PC-9 (cell line): ENCODE measurements at regions not wholly inside any gene's neighbourhood (a gene's known extent, or its start where the extent isn't known, plus 50 kb on each side); places are given as distances from the start of the nearest gene placed in this dataset.

Experiments
- BruUV-seq: library from RNA; stranded (reverse); fragments of 400-500 nt; replicated peaks from 2 replicates; lab custom pipeline; 2021; lab: Mats Ljungman, UMichigan
- CTCF ChIA-PET: fragments of 300-600 bp; sonication (Branson Sonifier 250); formaldehyde crosslinking; loops from one replicate; lab custom pipeline; 2022; ENCODE audit warnings: antibody characterized with exemption; lab: Charles Lee
- POLR2A ChIA-PET: fragments of 300-600 bp; sonication (Branson Sonifier 250); formaldehyde crosslinking; loops from one replicate; lab custom pipeline; 2022; ENCODE audit warnings: antibody characterized with exemption; ENCODE audit not compliant: unreplicated experiment; lab: Charles Lee
- DNase-seq, 2 experiments: peaks; one replicate each; pipeline versions ENCODE4 v3.0.0 to v3.0.0-alpha.2; 2015 to 2022; ENCODE audit warnings: mixed read lengths in 1 of 2
- H2AFZ ChIP-seq: fragments of 200-600 bp; sonication (generic); 2 replicates; pipeline ENCODE4 v1.8.1; 2017; ENCODE audit warnings: antibody characterized with exemption
- H3F3A ChIP-seq: fragments of 200-600 bp; sonication (generic); 2 replicates; pipeline ENCODE4 v1.8.1; 2017; ENCODE audit warnings: antibody characterized with exemption, mild to moderate bottlenecking, low read depth; ENCODE audit not compliant: insufficient read depth
- H3K27ac ChIP-seq: fragments of 200-600 bp; sonication (generic); 2 replicates; pipeline ENCODE4 v1.6.1; 2016; ENCODE audit warnings: mixed run types
- H3K27me3 ChIP-seq: fragments of 200-600 bp; sonication (generic); 2 replicates; pipeline ENCODE4 v1.6.1; 2016; ENCODE audit warnings: low read depth, mixed run types; ENCODE audit not compliant: insufficient read depth
- H3K36me3 ChIP-seq: fragments of 200-600 bp; sonication (generic); 2 replicates; pipeline ENCODE4 v1.6.1; 2016; ENCODE audit warnings: low read depth, mixed run types
- H3K4me1 ChIP-seq: fragments of 200-600 bp; sonication (generic); replicated peaks from 2 replicates; pipeline ENCODE4 v1.6.1; 2016; ENCODE audit warnings: mixed run types; ENCODE audit not compliant: insufficient read depth
- H3K4me2 ChIP-seq: fragments of 200-600 bp; sonication (generic); 2 replicates; pipeline ENCODE4 v1.6.1; 2017; ENCODE audit warnings: mixed run types
- H3K4me3 ChIP-seq: fragments of 200-600 bp; sonication (generic); 2 replicates; pipeline ENCODE4 v1.6.1; 2016; ENCODE audit warnings: mixed run types
- H3K79me2 ChIP-seq: fragments of 200-600 bp; sonication (generic); 2 replicates; pipeline ENCODE4 v1.6.1; 2017; ENCODE audit warnings: low read depth, mixed run types
- H3K9me2 ChIP-seq: fragments of 200-600 bp; sonication (generic); 2 replicates; pipeline ENCODE4 v1.8.1; 2017; ENCODE audit warnings: mild to moderate bottlenecking; ENCODE audit not compliant: insufficient read depth
- H3K9me3 ChIP-seq: fragments of 200-600 bp; sonication (generic); 2 replicates; pipeline ENCODE4 v1.8.1; 2016; ENCODE audit warnings: low read depth; ENCODE audit not compliant: insufficient read depth
- H4K20me1 ChIP-seq: fragments of 200-600 bp; sonication (generic); 2 replicates; pipeline ENCODE4 v1.8.1; 2017; ENCODE audit not compliant: insufficient read depth
- EZH2 ChIP-seq: fragments of 200-600 bp; sonication (generic); IDR thresholded peaks from 2 replicates; pipeline ENCODE4 v1.8.0; 2017; ENCODE audit warnings: antibody characterized with exemption, low read depth
- intact Hi-C: fragments of 100-400 bp; cut with micrococcal nuclease; formaldehyde crosslinking; loops from one replicate; pipeline ENCODE4 v1.10.0; 2022; ENCODE audit not compliant: unreplicated experiment
- TF ChIP-seq, protein P1 (sequence below): fragments of 200-600 bp; sonication (generic); conservative IDR thresholded peaks from 2 replicates; pipeline ENCODE4 v1.6.1; 2017; ENCODE audit warnings: mixed run types, antibody characterized with exemption, mild to moderate bottlenecking, moderate library complexity

DNA sequence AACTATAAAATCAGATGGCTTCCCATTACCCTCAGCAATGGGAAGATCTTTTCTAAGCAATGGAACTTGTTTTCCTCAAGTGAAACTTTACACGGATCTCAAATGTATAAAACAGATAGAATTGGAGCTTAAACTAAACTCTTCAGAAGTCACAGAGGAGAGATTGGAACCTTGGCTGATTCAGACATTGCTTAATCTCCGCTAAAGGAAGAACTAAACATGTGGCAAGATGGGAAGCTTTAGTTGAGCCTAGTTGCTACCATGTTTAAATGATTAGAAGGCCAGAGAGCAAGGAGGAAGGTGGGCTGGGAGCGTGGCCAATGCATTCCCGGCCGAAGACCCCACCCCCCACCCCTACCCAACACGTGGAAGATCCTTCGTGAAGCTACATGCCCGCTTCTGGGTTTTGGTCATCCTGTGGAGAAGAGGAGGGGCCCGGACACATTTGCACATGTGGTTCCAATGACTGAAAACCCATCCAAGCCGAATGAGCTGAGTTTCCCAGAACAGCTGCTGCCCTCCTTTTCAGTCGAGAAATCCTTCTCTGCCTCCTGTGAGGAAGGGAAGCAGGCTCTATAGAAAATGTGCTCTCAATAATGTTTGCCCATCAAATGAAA is 164.3 kb downstream of the MIS18A start:
- intact Hi-C loops = no loop called here
- no peaks in the 10 kb centered on the region for H3K9me2 ChIP-seq
- no peak for TF ChIP-seq EZH2
- TF ChIP-seq, protein P1, sequence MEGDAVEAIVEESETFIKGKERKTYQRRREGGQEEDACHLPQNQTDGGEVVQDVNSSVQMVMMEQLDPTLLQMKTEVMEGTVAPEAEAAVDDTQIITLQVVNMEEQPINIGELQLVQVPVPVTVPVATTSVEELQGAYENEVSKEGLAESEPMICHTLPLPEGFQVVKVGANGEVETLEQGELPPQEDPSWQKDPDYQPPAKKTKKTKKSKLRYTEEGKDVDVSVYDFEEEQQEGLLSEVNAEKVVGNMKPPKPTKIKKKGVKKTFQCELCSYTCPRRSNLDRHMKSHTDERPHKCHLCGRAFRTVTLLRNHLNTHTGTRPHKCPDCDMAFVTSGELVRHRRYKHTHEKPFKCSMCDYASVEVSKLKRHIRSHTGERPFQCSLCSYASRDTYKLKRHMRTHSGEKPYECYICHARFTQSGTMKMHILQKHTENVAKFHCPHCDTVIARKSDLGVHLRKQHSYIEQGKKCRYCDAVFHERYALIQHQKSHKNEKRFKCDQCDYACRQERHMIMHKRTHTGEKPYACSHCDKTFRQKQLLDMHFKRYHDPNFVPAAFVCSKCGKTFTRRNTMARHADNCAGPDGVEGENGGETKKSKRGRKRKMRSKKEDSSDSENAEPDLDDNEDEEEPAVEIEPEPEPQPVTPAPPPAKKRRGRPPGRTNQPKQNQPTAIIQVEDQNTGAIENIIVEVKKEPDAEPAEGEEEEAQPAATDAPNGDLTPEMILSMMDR = no peak
- no peak overlapping the region for H2AFZ ChIP-seq
- no peaks in the 10 kb centered on the region for H3K4me1 ChIP-seq
- no peak overlapping the region for H3K27ac ChIP-seq
- no peaks in the 10 kb centered on the region for H3K36me3 ChIP-seq
- ChIA-PET POLR2A (no interaction called here), CTCF (no interaction called here)
- peaks cover 15% of the 10 kb centered on the region; the same call in 1 of the 2 replicates for H3K27me3 ChIP-seq
- no peaks in the 10 kb centered on the region for H3F3A ChIP-seq
- DNase-seq = no peak
- H3K79me2 ChIP-seq = no peaks in the 10 kb centered on the region
- no peaks in the 10 kb centered on the region for H3K9me3 ChIP-seq
- no peaks in the 10 kb centered on the region for H4K20me1 ChIP-seq
- no peak overlapping the region for H3K4me3 ChIP-seq
- BruUV-seq = no TSS peak
- no peak overlapping the region for H3K4me2 ChIP-seq

DNA sequence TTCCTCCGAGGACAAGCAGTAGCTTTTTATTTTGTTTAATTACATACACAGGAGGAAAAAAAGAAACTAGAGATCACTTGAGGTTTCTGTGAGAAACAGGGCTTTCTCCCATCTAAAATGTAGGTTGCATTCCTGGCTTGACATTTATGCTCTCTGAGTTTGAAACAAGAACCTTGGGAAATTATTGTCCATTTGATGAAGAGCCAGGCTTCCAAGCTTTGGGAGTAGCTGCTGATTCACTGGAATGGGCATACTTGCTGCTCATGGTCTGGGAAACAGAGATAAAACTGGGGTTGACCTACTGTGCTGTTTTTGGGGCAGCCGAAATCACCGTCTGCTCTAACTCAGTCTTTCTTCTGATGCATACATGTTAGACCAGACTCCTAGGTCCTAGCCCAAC is 165.4 kb downstream of the MIS18A start:
- H3K27ac ChIP-seq = no peak overlapping the region
- H3F3A ChIP-seq = no peaks in the 10 kb centered on the region
- H3K4me3 ChIP-seq = no peak overlapping the region
- ChIA-PET CTCF (no interaction called here), POLR2A (no interaction called here)
- H4K20me1 ChIP-seq = no peaks in the 10 kb centered on the region
- H3K9me3 ChIP-seq = no peaks in the 10 kb centered on the region
- no peaks in the 10 kb centered on the region for H3K4me1 ChIP-seq
- H2AFZ ChIP-seq = no peak overlapping the region
- intact Hi-C loops = no loop called here
- peaks cover 15% of the 10 kb centered on the region for H3K27me3 ChIP-seq
- no peaks in the 10 kb centered on the region; the same call in 1 of the 2 replicates for H3K9me2 ChIP-seq
- H3K36me3 ChIP-seq = no peaks in the 10 kb centered on the region
- no peaks in the 10 kb centered on the region for H3K79me2 ChIP-seq
- no peak for TF ChIP-seq EZH2
- TF ChIP-seq, protein P1 = no peak
- H3K4me2 ChIP-seq = no peak overlapping the region
- no peak for DNase-seq
- BruUV-seq = no TSS peak

DNA sequence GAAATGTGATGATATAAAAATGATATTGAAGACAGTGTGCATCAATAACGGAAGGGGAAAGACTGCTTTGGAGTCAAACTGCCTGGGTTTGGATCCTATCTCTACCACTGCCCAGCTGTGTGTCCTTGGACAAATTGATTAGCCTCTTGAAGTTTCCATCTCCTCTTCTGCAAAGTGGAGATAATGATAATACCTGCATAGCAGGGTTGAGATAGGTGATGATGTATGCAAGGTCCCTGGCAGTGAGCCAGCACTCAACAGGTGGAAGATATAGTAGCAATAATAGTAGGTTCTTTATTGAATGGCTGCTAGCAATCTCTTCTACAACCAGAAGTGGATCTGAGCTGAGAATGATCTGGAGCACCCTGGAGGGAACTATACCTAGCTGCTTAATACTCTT is 166.7 kb downstream of the MIS18A start:
- no TSS peak for BruUV-seq
- no peak for DNase-seq
- no peaks in the 10 kb centered on the region for H3K36me3 ChIP-seq
- no peaks in the 10 kb centered on the region; the same call in 1 of the 2 replicates for H3K9me2 ChIP-seq
- intact Hi-C loops = no loop called here
- H3K9me3 ChIP-seq = no peaks in the 10 kb centered on the region
- ChIA-PET POLR2A (no interaction called here), CTCF (no interaction called here)
- no peak overlapping the region for H3K4me2 ChIP-seq
- no peak overlapping the region for H3K4me3 ChIP-seq
- TF ChIP-seq, protein P1 = no peak
- no peak for TF ChIP-seq EZH2
- H2AFZ ChIP-seq = no peak overlapping the region
- H3K27me3 ChIP-seq = peaks cover 7% of the 10 kb centered on the region
- H3F3A ChIP-seq = no peaks in the 10 kb centered on the region
- H3K27ac ChIP-seq = no peak overlapping the region
- no peaks in the 10 kb centered on the region for H4K20me1 ChIP-seq
- H3K4me1 ChIP-seq = no peaks in the 10 kb centered on the region
- H3K79me2 ChIP-seq = no peaks in the 10 kb centered on the region
